ENCODE measurements at regions not wholly inside any gene's neighbourhood (a gene's known extent, or its start where the extent isn't known, plus 50 kb on each side); places are given as distances from the start of the nearest gene placed in this dataset.
"Not testable (repeated sequence)": the region's sequence is repeated elsewhere in the genome, so short reads cannot be mapped to it uniquely, and the experiment has no call there.

DNA sequence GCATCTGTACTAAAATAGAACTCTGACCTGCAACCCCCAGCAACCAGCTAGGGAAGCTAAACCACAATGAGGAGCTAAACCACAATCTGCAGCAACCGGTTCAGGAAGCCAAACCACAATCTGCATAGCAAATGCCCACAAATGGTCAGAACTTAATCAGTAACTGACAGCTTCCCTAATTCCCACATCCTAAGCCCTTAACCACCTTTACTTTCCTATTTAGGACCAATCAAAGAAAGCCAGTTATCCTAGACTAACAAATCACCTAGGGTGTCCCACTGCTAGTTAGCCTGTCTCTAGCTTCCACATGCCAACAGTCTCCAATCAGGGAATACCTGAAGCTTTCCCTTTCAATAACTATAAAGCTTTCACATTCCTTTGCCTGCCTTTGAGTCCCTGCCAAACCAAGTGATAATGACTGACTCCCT, 424.6 kb upstream of the PTCHD4 start:
- ATAC-seq (peak; percentile 88), DNase-seq (peak; percentile 80)
- Histone ChIP-seq H3K4me2 (ENCODE audit: low read length) (peak overlapping the region; percentile 4; the same call in 1 of the 2 replicates), H3K27me3 (ENCODE audit: low read length) (no peaks in the 10 kb centered on the region), H3F3A (ENCODE audit: low read length, unreplicated experiment) (no peaks in the 10 kb centered on the region), H3K9ac (ENCODE audit: low read length) (no peak overlapping the region), H3K79me2 (ENCODE audit: low read length) (no peaks in the 10 kb centered on the region), H3K9me3 (ENCODE audit: low read length) (no peaks in the 10 kb centered on the region), H3K27ac (ENCODE audit: low read length) (no peak overlapping the region), H3K4me1 (ENCODE audit: insufficient read depth, low read length) (peaks cover 18% of the 10 kb centered on the region), H3K9me2 (replicated peaks; ENCODE audit: low read length) (no peaks in the 10 kb centered on the region), H3K36me3 (ENCODE audit: low read depth, low read length) (no peaks in the 10 kb centered on the region), H4K20me1 (ENCODE audit: low read length) (no peaks in the 10 kb centered on the region), H2AFZ (ENCODE audit: low read length) (no peak overlapping the region), H3K4me3 (ENCODE audit: low read length) (no peak overlapping the region)
- TF ChIP-seq, protein P1, sequence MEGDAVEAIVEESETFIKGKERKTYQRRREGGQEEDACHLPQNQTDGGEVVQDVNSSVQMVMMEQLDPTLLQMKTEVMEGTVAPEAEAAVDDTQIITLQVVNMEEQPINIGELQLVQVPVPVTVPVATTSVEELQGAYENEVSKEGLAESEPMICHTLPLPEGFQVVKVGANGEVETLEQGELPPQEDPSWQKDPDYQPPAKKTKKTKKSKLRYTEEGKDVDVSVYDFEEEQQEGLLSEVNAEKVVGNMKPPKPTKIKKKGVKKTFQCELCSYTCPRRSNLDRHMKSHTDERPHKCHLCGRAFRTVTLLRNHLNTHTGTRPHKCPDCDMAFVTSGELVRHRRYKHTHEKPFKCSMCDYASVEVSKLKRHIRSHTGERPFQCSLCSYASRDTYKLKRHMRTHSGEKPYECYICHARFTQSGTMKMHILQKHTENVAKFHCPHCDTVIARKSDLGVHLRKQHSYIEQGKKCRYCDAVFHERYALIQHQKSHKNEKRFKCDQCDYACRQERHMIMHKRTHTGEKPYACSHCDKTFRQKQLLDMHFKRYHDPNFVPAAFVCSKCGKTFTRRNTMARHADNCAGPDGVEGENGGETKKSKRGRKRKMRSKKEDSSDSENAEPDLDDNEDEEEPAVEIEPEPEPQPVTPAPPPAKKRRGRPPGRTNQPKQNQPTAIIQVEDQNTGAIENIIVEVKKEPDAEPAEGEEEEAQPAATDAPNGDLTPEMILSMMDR (conservative IDR thresholded peaks at IDR 0.05; ENCODE audit: low read depth, low read length), result no peak
- TF ChIP-seq EZH2 (IDR thresholded peaks at IDR 0.05; ENCODE audit: low read length, unreplicated experiment) (no peak), EZH2phosphoT487 (IDR thresholded peaks at IDR 0.05; ENCODE audit: borderline replicate concordance, low read length) (no peak)
- ChIA-PET CTCF (no interaction called here), POLR2A (ENCODE audit: unreplicated experiment) (interaction anchor here (0.6 kb wide), 1 partner anchor 714 kb away, joined by 3 read pairs; no protein-coding TSS in a partner anchor)
- intact Hi-C loops (cut with micrococcal nuclease), result no loop called here
- BruUV-seq (replicated peaks), result no TSS peak

DNA sequence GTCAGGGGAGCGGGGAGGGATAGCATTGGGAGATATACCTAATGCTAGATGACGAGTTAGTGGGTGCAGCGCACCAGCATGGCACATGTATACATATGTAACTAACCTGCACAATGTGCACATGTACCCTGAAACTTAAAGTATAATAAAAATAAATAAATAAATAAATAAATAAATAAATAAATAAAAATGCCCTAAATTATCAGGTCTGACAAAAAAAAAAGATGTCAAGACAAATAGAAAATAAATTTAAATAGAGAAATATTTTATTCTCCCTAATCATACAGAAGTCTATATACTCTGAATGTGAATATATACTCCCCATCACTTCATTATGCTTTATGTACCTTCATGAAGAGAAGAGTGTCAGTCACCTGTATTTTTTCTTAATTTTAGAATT, 420.0 kb upstream of the PTCHD4 start:
- BruUV-seq (replicated peaks); H3F3A ChIP-seq (ENCODE audit: low read length, unreplicated experiment); H3K9ac ChIP-seq (ENCODE audit: low read length); H3K4me2 ChIP-seq (ENCODE audit: low read length); CTCF ChIA-PET; H3K27me3 ChIP-seq (ENCODE audit: low read length); H4K20me1 ChIP-seq (ENCODE audit: low read length); ATAC-seq; DNase-seq; H2AFZ ChIP-seq (ENCODE audit: low read length); H3K27ac ChIP-seq (ENCODE audit: low read length); POLR2A ChIA-PET (ENCODE audit: unreplicated experiment); intact Hi-C loops (cut with micrococcal nuclease); H3K79me2 ChIP-seq (ENCODE audit: low read length); H3K9me2 ChIP-seq (replicated peaks; ENCODE audit: low read length); H3K9me3 ChIP-seq (ENCODE audit: low read length); H3K4me3 ChIP-seq (ENCODE audit: low read length); H3K36me3 ChIP-seq (ENCODE audit: low read depth, low read length): not testable (repeated sequence)
- H3K4me1 ChIP-seq (ENCODE audit: insufficient read depth, low read length), result peaks cover 16% of the 10 kb centered on the region

DNA sequence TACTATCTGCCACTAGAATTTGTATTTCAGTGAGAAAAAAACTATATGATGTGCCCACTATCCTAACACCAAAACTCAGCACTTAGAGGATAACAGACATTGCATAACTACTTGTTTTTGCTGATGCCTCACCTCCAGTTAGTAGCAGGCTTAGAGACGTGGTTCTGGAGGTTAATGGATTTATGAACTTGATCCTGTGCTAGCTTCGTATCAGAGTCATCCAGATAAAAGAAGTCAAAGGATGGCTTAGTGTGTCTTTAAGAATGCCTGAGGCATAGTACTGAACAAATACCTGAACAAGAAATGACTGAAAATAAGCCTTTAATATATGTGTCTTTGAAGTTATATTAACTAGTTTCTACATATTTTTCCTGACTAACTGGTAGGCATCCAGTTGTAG, 414.9 kb upstream of the PTCHD4 start:
- Histone ChIP-seq H3K36me3 (ENCODE audit: low read depth, low read length) (no peaks in the 10 kb centered on the region), H3K4me1 (ENCODE audit: insufficient read depth, low read length) (no peaks in the 10 kb centered on the region), H3F3A (ENCODE audit: low read length, unreplicated experiment) (no peaks in the 10 kb centered on the region), H3K27me3 (ENCODE audit: low read length) (no peaks in the 10 kb centered on the region), H3K4me2 (ENCODE audit: low read length) (no peak overlapping the region), H3K27ac (ENCODE audit: low read length) (no peak overlapping the region), H3K4me3 (ENCODE audit: low read length) (no peak overlapping the region), H3K9me2 (replicated peaks; ENCODE audit: low read length) (no peaks in the 10 kb centered on the region), H3K9ac (ENCODE audit: low read length) (no peak overlapping the region), H4K20me1 (ENCODE audit: low read length) (no peaks in the 10 kb centered on the region), H2AFZ (ENCODE audit: low read length) (no peak overlapping the region), H3K79me2 (ENCODE audit: low read length) (no peaks in the 10 kb centered on the region), H3K9me3 (ENCODE audit: low read length) (no peaks in the 10 kb centered on the region)
- ChIA-PET CTCF (no interaction called here), POLR2A (ENCODE audit: unreplicated experiment) (no interaction called here)
- no TSS peak for BruUV-seq (replicated peaks)
- DNase-seq (no peak), ATAC-seq (no peak)
- intact Hi-C loops (cut with micrococcal nuclease), result no loop called here
- TF ChIP-seq EZH2phosphoT487 (IDR thresholded peaks at IDR 0.05; ENCODE audit: borderline replicate concordance, low read length) (no peak), EZH2 (IDR thresholded peaks at IDR 0.05; ENCODE audit: low read length, unreplicated experiment) (no peak)

DNA sequence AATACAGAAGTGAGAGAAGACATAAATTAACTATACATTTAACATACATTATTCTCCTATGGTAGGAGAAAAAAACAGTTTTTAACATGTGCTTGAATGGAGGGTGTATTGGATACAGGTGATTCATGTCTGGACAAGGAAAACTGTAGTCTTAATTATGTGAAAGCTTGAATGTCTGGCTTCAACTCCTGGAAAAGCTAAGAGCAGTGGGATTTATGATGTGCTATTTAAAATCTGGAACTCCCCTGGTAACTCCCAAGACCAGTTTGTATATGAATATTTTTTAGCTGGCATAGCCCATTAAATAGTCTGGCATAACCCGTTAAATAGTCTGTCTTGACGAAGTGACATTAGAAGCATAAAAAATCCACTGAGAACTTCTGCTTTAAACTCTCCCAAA, 410.0 kb upstream of the PTCHD4 start:
- BruUV-seq (replicated peaks), result no TSS peak
- Histone ChIP-seq H4K20me1 (ENCODE audit: low read length) (no peaks in the 10 kb centered on the region), H3K4me1 (ENCODE audit: insufficient read depth, low read length) (no peaks in the 10 kb centered on the region), H3K27ac (ENCODE audit: low read length) (no peak overlapping the region), H3F3A (ENCODE audit: low read length, unreplicated experiment) (no peaks in the 10 kb centered on the region), H2AFZ (ENCODE audit: low read length) (no peak overlapping the region), H3K9me3 (ENCODE audit: low read length) (no peaks in the 10 kb centered on the region), H3K9me2 (replicated peaks; ENCODE audit: low read length) (no peaks in the 10 kb centered on the region), H3K4me3 (ENCODE audit: low read length) (no peak overlapping the region), H3K4me2 (ENCODE audit: low read length) (no peak overlapping the region), H3K27me3 (ENCODE audit: low read length) (no peaks in the 10 kb centered on the region), H3K36me3 (ENCODE audit: low read depth, low read length) (no peaks in the 10 kb centered on the region), H3K79me2 (ENCODE audit: low read length) (no peaks in the 10 kb centered on the region), H3K9ac (ENCODE audit: low read length) (no peak overlapping the region)
- ATAC-seq, result no peak
- TF ChIP-seq EZH2phosphoT487 (IDR thresholded peaks at IDR 0.05; ENCODE audit: borderline replicate concordance, low read length), result no peak
- TF ChIP-seq EZH2 (IDR thresholded peaks at IDR 0.05; ENCODE audit: low read length, unreplicated experiment), result no peak
- TF ChIP-seq, protein P1 (conservative IDR thresholded peaks at IDR 0.05; ENCODE audit: low read depth, low read length), result no peak
- ChIA-PET CTCF (no interaction called here), POLR2A (ENCODE audit: unreplicated experiment) (no interaction called here)
- intact Hi-C loops (cut with micrococcal nuclease), result no loop called here
- DNase-seq, result no peak

Data from PC-3 (cell line).